Cerebellar cortex (tissue), 1 donor: ENCODE measurements at regions not wholly inside any gene's neighbourhood (a gene's known extent, or its start where the extent isn't known, plus 50 kb on each side); places are given as distances from the start of the nearest gene placed in this dataset.

Experiments
- DNase-seq: peaks from one replicate; pipeline ENCODE4 v3.0.0-alpha.2; 2015; ENCODE audit warnings: low spot score

- no peak for DNase-seq
These were observed 751.8 kb upstream of the IGFBP3 start for GRCh38 chr7:46672861-46673260.

DNA sequence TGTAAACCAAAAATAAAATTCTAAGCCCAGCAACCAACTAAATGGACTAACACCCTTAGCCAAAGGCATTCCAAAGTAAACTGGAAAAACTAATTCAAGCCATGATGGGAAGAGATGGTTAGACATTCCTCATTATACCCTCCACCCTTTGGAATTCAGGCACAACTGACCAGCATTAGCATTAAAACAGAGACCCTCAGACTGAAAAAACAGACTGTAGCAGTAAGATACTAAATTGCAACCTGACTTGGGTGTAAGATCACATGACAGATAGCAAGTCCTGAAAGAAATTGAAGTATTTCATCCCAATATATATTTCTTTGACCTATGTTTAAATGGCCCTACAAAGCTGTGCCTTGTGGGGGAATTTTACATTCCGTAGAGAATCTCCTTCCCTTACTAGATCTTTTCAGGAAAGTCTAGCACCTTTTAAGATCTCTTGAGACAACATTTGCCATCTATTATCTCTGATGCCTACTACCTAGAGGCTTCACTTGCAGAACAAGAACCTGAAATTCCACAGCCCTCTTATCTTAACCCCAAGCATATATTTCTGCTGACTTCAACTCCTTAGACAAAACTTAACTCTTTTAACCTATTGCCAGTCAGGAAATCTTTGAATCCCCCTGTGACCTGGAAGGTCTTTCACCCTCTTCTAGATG lies 750.2 kb upstream of the IGFBP3 start:
- DNase-seq, result no peak

- no peak for DNase-seq
These were observed 748.0 kb upstream of the IGFBP3 start for GRCh38 chr7:46669028-46669427.

GRCh38 chr7:46664453-46664852 lies 743.4 kb upstream of the IGFBP3 start:
- no peak for DNase-seq

- no peak for DNase-seq
These were observed 742.0 kb upstream of the IGFBP3 start for GRCh38 chr7:46663025-46663424.

DNA sequence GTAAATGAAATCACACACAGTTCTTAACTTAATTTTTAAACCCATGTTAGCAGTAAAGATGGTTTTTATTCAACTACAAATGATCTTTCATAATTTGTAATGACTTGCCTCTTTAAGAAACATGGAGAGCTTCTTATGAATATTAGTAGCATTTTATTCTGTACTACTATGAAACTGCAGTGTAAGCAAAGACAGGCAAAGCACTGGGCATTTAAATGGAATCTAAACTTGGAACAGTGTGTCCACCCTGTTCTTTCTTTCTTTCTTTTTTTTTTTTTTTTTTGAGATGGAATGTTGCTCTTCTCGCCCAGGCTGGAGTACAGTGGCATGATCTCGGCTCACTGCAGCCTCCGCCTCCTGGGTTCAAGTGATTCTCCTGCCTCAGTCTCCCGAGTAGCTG lies 740.4 kb upstream of the IGFBP3 start:
- no peak for DNase-seq

GRCh38 chr7:46660402-46660980 lies 739.4 kb upstream of the IGFBP3 start:
- no peak for DNase-seq

DNA sequence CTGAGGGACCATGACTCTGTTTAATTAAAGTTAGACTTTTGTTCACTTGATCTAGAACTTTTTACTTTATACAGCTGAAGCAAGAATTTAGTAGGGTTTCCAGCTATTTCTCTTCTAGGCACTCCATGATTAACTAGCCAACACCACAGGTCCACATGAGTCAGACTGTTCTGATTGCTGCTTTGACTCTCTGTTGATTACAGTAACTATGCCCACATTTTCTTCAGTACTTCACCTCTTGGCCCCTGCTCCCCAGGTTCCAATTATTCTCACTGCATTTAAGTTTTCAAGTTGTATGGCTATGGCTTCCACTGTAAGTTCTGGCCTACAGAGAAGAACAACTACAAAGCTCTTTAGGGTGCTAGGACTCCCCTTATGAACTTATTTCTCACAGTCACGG lies 737.2 kb upstream of the IGFBP3 start:
- no peak for DNase-seq

GRCh38 chr7:46654546-46655443 lies 733.7 kb upstream of the IGFBP3 start:
- DNase-seq, result no peak

DNA sequence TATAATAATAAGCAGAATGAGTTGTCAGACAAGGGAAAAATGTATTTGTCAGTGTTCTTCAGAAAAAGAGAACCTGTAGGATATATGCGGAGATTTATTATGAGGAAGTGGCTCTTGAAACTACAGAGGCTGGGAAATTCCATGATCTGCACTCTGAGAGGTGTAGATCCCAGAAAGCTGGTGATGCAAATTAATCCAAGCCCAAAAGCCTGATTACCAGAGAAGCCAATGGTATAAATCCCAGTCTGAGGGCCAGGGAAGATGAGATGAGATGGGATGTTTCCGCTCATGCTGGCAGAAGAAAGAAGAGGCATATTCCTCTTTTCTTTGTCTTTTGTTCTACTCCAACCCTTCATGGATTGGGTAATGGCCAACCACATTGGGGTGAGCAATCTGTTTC lies 732.8 kb upstream of the IGFBP3 start:
- no peak for DNase-seq

DNA sequence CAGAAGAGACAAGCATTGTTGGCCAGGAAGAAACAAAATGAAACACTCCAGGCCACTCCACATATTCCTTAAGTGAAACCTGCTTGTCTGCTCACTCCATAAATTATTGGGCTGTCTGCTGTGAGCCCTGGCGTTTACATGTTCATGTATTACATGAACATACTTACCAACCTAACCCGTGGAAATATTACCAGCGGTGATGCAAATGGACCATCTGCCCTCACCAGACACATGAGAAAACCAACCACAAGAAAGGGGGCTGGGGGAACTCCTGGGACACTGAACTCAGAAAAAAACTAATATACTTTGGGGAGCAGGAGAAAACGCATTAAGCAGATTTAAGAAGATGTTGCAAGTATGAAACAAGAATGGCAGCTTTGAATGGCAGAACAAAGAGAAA lies 731.2 kb upstream of the IGFBP3 start:
- no peak for DNase-seq

- no peak for DNase-seq
These were observed 730.6 kb upstream of the IGFBP3 start for GRCh38 chr7:46651561-46652088.

GRCh38 chr7:46651070-46651469 lies 730.0 kb upstream of the IGFBP3 start:
- no peak for DNase-seq

DNA sequence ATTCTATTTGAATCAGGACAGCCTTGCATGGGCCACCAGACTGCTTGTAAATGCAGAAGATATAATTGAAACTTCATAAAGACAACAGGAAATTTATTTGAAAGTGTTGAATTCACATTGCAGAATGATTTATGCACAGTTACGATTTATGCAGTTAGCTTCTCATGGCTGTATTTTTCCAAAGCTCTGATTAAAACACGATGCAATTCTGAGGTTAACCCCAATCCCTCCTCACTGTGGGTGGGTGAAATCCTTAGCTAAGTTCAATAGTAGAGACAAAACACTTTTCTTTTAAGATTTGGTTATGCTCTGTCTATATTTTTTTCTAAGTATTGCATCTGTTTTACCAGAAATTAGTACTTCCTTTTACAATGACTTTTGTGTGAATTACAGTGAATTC lies 728.8 kb upstream of the IGFBP3 start:
- no peak for DNase-seq

DNA sequence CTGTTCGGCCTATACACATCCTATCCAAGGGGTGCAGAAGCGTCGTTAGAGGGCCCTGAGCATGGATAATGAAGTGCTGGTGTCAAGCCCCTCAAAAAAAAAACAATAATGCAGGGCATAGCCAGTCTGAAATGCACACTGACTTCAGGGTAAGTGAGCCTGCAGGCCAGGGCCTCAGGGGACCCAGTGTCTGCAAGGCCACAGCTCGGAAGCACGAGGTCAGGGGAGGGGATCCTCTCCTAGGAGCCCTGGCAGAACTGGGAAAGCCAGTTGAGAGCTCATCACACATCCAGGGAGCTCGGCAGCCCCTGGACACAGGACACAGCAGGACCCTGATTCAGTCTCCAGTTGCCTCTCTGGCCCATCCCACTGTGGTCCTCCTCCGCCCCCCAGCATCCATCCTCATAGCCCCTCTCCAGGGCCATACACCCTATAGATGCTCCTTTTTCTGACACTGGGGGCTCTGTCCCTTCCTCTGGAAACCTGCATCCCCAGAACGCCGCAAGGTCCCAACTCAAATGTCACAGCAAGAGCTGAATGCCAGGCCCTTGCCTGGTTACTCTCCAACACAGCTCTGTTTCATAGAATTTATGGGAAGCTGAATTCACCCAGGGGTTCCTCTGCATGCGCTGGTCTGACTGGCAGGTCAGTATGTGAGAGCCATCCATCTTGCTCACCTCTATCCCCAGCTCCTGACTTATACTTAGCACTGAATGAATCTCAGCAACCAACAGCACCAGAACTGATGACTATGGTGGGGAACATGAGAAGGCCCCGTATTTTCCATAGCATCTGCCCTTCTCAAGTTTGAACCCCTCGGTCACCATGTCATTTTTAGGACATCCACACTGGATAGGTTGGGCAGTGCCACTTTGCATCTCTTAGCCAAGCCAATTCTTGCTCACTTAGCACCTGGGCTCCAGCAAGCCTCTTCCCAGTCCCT lies 717.0 kb upstream of the IGFBP3 start:
- no peak for DNase-seq

DNA sequence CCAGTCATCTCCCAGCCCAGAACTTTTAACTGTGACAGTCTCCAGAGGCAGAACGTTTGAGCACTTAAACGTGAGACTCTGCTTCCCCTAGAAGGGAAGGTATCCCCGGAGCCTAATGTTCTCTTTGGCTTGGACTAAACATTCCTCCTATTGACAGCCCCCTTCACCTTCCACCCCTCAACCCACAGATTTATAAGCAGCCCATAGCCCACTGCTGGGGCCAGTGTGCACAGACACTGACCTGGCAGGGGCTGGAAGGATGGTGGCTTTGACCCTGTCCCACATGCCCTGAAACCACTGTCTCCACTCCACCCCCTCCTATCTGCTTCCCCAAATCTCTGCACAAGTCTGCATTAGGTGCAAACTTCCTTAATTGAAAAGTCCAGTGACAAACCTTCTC lies 715.0 kb upstream of the IGFBP3 start:
- DNase-seq, result no peak

DNA sequence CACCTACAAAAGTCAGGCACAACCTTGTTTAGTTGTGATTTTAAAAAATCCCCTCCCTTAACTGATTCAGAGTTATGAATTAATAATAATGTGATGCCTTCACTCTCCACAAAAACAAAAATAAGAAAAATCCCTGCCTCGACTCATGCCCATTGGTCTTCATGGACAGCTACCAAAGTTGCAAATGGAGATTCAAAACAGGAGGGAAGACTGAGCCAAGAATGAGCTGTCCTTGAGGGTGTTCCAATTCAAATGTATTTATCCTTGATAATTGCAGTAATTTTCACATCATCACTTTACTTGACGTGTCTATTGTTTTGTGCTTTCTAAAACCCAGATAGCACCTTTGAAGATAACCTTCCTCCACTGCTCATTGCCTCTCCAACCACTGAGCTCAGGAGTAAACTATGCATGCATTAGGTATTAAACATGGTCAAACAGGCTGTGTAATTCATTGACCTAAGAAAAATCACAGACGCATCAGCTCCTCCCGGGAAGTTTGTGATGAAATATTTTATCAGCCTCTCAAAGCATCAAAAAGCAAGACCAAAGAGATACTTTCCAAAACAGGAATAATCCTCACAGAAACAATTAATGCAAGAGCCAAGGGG lies 712.7 kb upstream of the IGFBP3 start:
- DNase-seq, result no peak

- no peak for DNase-seq
These were observed 712.1 kb upstream of the IGFBP3 start for GRCh38 chr7:46633200-46633599.

- no peak for DNase-seq
These were observed 709.0 kb upstream of the IGFBP3 start for GRCh38 chr7:46630031-46630430.

DNA sequence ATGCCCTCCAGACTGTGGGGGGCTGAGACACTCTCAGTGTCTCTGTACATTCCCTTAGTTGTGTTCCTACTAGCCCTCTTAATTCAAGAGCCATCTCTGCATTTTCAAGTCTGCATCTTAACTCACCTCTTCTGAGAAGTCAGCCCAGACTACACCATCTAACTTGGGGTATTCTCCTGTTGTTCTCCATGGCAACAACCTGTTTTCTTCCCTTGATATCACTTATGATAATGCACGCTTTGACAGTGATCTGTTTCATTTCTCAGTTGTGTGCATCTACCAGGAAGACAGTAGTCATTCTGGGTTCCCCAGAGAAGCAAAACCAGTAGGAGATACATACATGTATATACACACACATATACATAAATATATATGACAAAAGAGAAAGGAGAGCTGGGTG lies 707.3 kb upstream of the IGFBP3 start:
- DNase-seq, result no peak

GRCh38 chr7:46626691-46627310 lies 705.7 kb upstream of the IGFBP3 start:
- DNase-seq, result no peak
